ENCODE measurements at regions not wholly inside any gene's neighbourhood (a gene's known extent, or its start where the extent isn't known, plus 50 kb on each side); places are given as distances from the start of the nearest gene placed in this dataset.

DNA sequence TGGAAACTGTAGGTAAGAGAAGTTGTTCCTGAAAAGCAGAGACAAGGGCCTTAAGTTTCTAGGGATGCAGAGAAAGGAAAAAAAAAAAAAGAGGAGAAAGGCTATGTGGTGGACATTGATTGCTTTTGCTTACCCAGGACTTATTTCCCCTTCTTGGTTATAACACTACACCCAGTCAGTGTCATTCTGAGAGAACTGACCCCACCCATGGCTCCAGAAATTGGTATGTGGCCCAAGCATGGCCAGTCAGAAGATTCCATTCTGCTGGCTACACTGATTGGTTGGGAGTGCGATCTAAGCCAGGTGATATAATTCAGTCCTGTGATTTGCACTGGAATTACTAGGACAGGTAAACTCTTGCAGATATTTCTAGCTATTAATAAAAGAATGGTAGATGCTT is 62.2 kb upstream of the EXOC4 start:
- ChIA-PET RAD21 (ENCODE audit: low non-redundant PET in 1 of 2, low total read pairs in 2 of 2, uncharacterized antibody in 2 of 2, unreplicated experiment in 2 of 2) (no interaction called here), CTCF (no interaction called here), POLR2A (no interaction called here)
- TF ChIP-seq, protein P1, sequence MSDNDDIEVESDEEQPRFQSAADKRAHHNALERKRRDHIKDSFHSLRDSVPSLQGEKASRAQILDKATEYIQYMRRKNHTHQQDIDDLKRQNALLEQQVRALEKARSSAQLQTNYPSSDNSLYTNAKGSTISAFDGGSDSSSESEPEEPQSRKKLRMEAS (IDR thresholded peaks at IDR 0.05): no peak
- TF ChIP-seq EZH2phosphoT487 (IDR thresholded peaks at IDR 0.05; ENCODE audit: borderline replicate concordance): no peak
- TF ChIP-seq EGR1 (IDR thresholded peaks at IDR 0.05; ENCODE audit: low read depth): no peak
- TF ChIP-seq, protein P2, sequence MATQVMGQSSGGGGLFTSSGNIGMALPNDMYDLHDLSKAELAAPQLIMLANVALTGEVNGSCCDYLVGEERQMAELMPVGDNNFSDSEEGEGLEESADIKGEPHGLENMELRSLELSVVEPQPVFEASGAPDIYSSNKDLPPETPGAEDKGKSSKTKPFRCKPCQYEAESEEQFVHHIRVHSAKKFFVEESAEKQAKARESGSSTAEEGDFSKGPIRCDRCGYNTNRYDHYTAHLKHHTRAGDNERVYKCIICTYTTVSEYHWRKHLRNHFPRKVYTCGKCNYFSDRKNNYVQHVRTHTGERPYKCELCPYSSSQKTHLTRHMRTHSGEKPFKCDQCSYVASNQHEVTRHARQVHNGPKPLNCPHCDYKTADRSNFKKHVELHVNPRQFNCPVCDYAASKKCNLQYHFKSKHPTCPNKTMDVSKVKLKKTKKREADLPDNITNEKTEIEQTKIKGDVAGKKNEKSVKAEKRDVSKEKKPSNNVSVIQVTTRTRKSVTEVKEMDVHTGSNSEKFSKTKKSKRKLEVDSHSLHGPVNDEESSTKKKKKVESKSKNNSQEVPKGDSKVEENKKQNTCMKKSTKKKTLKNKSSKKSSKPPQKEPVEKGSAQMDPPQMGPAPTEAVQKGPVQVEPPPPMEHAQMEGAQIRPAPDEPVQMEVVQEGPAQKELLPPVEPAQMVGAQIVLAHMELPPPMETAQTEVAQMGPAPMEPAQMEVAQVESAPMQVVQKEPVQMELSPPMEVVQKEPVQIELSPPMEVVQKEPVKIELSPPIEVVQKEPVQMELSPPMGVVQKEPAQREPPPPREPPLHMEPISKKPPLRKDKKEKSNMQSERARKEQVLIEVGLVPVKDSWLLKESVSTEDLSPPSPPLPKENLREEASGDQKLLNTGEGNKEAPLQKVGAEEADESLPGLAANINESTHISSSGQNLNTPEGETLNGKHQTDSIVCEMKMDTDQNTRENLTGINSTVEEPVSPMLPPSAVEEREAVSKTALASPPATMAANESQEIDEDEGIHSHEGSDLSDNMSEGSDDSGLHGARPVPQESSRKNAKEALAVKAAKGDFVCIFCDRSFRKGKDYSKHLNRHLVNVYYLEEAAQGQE (IDR thresholded peaks at IDR 0.05; ENCODE audit: low read depth): no peak
- Histone ChIP-seq H3K4me3 (replicated peaks in 1 of 2; ENCODE audit: low read depth in 1 of 2, low read length in 2 of 2) (no peak overlapping the region), H3K4me2 (ENCODE audit: low read length) (no peak overlapping the region), H3K27me3 (ENCODE audit: insufficient read depth, low read length) (peaks cover 7% of the 10 kb centered on the region; the same call in 1 of the 2 replicates), H3K36me3 (ENCODE audit: control insufficient read depth in 1 of 2, insufficient read depth in 2 of 2, low read length in 2 of 2) (no peaks in the 10 kb centered on the region), H3K27ac (ENCODE audit: low read depth, low read length) (no peak overlapping the region), H3K79me2 (ENCODE audit: insufficient read depth, low read length) (no peaks in the 10 kb centered on the region), H2AFZ (ENCODE audit: low read depth, low read length, poor library complexity, severe bottlenecking) (no peak overlapping the region), H3K4me1 (ENCODE audit: control insufficient read depth in 1 of 2, insufficient read depth in 2 of 2, low read length in 2 of 2) (no peaks in the 10 kb centered on the region), H4K20me1 (ENCODE audit: insufficient read depth) (no peaks in the 10 kb centered on the region), H3K9me3 (ENCODE audit: control insufficient read depth in 1 of 2, insufficient read depth in 1 of 2, low read depth in 1 of 2, low read length in 2 of 2) (no peaks in the 10 kb centered on the region), H3K9me2 (ENCODE audit: insufficient read depth) (no peaks in the 10 kb centered on the region), H3K9ac (ENCODE audit: low read length) (no peak overlapping the region)
- ATAC-seq (no peak), DNase-seq (ENCODE audit: low read depth, low spot score) (no peak)
- intact Hi-C loops (cut with micrococcal nuclease): no loop called here
- no TSS peak for BruUV-seq (replicated peaks)

DNA sequence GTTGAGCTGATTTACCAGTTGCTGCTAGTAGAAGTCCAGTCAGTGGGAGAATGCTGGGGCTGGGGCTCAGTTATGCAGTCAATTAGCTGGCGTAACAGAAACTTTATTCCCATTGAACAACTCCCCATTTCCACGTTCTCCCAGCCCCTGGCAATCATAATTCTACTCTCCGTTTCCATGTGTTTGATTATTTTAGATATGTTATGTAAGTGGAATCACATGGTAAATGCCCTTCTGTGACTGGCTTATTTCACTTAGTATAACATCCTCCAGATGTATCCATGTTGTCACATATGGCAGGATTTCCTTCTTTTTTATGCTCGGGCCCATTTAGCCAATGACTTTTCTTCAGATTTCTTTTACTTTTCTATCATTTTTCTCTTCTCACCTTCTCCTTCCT is 61.1 kb upstream of the EXOC4 start:
- intact Hi-C loops (cut with micrococcal nuclease): no loop called here
- H2AFZ ChIP-seq (ENCODE audit: low read depth, low read length, poor library complexity, severe bottlenecking): no peak overlapping the region
- TF ChIP-seq ZFX (IDR thresholded peaks at IDR 0.05) (no peak), YY1 (IDR thresholded peaks at IDR 0.05; ENCODE audit: extremely low read depth, insufficient replicate concordance, low read depth, low read length) (no peak), EGR1 (IDR thresholded peaks at IDR 0.05; ENCODE audit: low read depth) (no peak), POLR2A (IDR thresholded peaks at IDR 0.05; ENCODE audit: borderline replicate concordance, extremely low read depth, insufficient read depth, insufficient read length) (no peak), CBX3 (IDR thresholded peaks at IDR 0.05; ENCODE audit: low read depth) (no peak), SRF (IDR thresholded peaks at IDR 0.05; ENCODE audit: low read depth) (no peak), SIN3A (IDR thresholded peaks at IDR 0.05; ENCODE audit: low read depth) (no peak), RAD21 (IDR thresholded peaks at IDR 0.05; ENCODE audit: low read depth) (no peak), JUND (IDR thresholded peaks at IDR 0.05) (no peak)
- TF ChIP-seq, protein P3, sequence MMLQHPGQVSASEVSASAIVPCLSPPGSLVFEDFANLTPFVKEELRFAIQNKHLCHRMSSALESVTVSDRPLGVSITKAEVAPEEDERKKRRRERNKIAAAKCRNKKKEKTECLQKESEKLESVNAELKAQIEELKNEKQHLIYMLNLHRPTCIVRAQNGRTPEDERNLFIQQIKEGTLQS (IDR thresholded peaks at IDR 0.05): no peak
- TF ChIP-seq, protein P4, sequence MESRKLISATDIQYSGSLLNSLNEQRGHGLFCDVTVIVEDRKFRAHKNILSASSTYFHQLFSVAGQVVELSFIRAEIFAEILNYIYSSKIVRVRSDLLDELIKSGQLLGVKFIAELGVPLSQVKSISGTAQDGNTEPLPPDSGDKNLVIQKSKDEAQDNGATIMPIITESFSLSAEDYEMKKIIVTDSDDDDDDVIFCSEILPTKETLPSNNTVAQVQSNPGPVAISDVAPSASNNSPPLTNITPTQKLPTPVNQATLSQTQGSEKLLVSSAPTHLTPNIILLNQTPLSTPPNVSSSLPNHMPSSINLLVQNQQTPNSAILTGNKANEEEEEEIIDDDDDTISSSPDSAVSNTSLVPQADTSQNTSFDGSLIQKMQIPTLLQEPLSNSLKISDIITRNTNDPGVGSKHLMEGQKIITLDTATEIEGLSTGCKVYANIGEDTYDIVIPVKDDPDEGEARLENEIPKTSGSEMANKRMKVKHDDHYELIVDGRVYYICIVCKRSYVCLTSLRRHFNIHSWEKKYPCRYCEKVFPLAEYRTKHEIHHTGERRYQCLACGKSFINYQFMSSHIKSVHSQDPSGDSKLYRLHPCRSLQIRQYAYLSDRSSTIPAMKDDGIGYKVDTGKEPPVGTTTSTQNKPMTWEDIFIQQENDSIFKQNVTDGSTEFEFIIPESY (IDR thresholded peaks at IDR 0.05; ENCODE audit: extremely low read depth, insufficient replicate concordance, low read length): no peak

More for the DNA sequence above, 61.1 kb upstream of the EXOC4 start:
- H3K4me3 ChIP-seq (replicated peaks in 1 of 2; ENCODE audit: low read depth in 1 of 2, low read length in 2 of 2): no peak overlapping the region
- H3K27me3 ChIP-seq (ENCODE audit: insufficient read depth, low read length): peaks cover 7% of the 10 kb centered on the region; the same call in 1 of the 2 replicates
- H3K4me1 ChIP-seq (ENCODE audit: control insufficient read depth in 1 of 2, insufficient read depth in 2 of 2, low read length in 2 of 2): no peaks in the 10 kb centered on the region
- no peaks in the 10 kb centered on the region for H4K20me1 ChIP-seq (ENCODE audit: insufficient read depth)
- no peak for ATAC-seq
- no peaks in the 10 kb centered on the region for H3K9me2 ChIP-seq (ENCODE audit: insufficient read depth)
- no TSS peak for BruUV-seq (replicated peaks)
- no peaks in the 10 kb centered on the region for H3K79me2 ChIP-seq (ENCODE audit: insufficient read depth, low read length)
- DNase-seq (ENCODE audit: low read depth, low spot score): no peak
- RAD21 ChIA-PET (ENCODE audit: low non-redundant PET in 1 of 2, low total read pairs in 2 of 2, uncharacterized antibody in 2 of 2, unreplicated experiment in 2 of 2): no interaction called here
- no peaks in the 10 kb centered on the region for H3K36me3 ChIP-seq (ENCODE audit: control insufficient read depth in 1 of 2, insufficient read depth in 2 of 2, low read length in 2 of 2)
- POLR2A ChIA-PET: no interaction called here
- CTCF ChIA-PET: no interaction called here
- no peak overlapping the region for H3K9ac ChIP-seq (ENCODE audit: low read length)
- H3K9me3 ChIP-seq (ENCODE audit: control insufficient read depth in 1 of 2, insufficient read depth in 1 of 2, low read depth in 1 of 2, low read length in 2 of 2): no peaks in the 10 kb centered on the region
- no peak overlapping the region for H3K27ac ChIP-seq (ENCODE audit: low read depth, low read length)
- no peak overlapping the region for H3K4me2 ChIP-seq (ENCODE audit: low read length)

Data from HCT116 (cell line).